Amygdala (tissue), 56 donors: ENCODE measurements at regions not wholly inside any gene's neighbourhood (a gene's known extent, or its start where the extent isn't known, plus 50 kb on each side); places are given as distances from the start of the nearest gene placed in this dataset.

Source experiments
- DNase-seq, 56 donors: peaks; one replicate each; lab custom pipeline; 2025; lab: John Stamatoyannopoulos, UW

DNA sequence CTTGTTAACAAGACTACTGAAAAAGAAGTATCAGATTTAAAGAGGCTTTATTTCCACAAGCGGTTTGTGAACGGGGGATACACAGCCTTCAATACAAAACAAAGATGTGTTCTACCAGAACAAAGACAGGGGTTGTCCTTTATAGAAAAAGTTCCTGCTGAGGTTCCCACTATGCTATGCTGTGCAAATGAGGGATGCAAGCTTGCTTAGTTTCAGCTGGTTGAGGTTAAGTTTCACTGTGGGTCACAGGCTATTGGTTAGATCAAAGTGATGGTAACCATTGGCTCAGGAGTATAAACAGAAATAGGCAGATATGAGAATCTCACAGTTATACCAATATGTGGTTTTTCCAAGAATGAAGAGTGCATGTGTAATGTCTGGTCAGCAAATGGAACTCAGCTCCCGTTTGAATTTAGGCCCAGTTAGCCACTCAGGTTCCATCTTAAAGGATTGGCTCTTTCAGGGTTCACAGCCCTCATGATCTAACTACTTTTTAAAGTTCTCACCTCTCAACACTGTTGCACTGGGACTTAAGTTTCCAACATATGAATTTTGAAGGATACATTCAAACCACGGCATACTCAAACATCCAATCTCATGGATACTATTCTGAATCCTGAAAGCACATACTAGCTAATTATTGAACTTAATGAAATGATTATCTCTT lies 215.4 kb upstream of the DCN start:
- no peak for DNase-seq

DNA sequence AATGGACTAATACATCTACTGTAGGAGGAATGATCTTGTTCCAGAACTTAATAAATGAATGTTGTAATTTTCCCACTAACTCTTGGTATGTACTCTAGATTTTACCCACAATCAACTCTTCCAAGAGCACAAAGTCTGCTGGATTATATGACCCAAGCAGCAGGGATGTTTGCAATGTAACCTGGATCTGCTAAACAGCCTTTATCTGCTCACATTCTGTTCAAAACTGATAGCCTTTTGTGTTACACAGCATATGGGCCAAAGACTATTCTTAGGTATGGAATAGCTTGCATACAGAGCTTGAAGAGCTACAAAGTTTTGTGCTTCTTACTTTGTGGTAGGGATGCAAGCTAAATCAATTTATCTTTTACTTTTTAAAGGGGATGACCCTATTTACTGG lies 213.7 kb upstream of the DCN start:
- DNase-seq = no peak

DNA sequence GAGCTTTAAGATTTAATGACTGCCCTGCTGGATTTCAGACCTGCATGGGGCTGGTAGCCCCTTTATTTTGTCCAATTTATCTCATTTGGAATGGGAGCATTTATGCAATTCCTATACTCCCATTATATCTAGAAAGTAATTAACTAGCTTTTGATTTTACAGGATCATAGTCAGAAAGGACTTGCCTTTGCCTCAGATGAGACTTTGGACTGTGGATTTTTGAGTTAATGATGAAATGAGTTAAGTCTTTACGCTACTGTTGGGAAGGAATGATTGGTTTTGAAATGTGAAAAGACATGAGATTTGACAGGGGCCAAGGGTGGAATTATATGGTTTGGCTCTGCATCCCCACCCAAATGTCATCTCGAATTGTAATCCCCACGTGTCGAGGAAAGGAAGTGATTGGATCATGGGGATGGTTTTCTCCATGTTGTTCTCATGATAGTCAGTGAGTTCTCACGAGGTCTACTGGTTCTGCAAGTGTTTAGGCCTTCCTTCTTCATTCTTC lies 213.1 kb upstream of the DCN start:
- no peak for DNase-seq

DNA sequence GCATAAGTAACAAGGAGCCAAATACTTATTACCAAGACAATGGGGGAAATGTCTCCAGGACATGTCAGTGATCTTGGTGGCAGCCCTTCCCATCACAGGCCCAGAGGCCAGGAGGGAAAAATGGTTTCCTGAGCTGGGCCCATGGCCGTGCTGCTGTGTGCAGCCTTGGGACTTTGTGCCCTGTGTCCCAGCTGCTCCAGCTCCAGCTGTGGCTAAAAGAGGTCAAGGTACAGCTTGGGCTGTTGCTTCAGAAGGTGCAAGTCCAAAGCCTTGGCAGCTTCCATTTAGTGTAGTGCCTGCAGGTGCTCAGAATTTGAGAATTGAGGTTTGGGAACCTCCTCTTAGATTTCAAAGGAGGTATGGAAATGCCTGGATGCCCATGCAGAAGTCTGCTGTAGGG lies 212.3 kb upstream of the DCN start:
- DNase-seq = no peak

DNA sequence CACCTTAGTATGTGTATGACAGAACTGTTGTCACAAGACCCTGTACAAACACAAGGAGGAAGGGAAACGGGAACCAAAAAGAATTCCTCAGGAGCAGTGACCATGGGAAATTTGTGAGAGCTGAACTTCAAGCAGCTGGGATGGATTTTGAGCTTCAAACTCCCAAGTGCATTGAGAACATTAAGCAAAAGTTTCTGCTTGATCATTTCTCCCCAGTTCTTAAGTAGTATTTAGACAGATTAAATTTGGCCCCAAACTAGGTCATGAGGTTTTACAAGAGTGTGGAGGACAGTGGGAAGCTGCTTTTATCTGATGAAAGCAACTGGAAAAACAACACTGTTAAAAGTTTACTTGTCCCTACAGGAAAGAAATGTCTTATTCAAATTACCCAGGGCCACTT lies 206.0 kb upstream of the DCN start:
- no peak for DNase-seq

DNA sequence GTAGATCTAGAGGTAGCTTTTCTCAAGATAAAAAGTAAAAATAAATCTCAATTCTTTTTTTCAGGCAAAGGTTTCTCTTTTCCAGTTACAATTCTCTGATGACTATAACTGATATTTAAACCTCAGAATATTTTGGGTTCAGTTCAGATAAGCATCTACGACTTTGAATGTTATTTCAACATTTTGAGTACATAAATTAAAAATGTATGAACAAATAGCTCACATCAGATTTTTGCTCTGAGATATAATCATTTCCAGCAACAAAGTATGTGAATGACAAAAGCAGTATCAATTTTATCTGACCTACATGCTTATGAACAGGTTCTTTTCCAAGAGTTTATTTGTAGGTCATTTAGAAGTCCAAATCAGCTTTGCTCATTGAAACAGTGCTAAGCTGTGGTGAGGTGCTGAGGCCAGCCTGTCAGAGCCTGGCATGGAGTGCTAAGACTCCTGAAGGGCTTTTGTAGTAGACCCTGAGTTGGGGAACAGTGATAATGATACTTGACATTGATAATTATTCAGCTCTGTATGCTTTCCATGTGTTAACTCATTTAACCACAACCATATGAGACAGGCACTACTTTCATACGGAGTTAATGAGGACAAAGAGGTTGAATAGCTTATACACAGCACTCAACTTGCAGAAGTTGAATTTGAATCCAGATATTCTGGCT lies 205.0 kb upstream of the DCN start:
- DNase-seq = no peak

DNA sequence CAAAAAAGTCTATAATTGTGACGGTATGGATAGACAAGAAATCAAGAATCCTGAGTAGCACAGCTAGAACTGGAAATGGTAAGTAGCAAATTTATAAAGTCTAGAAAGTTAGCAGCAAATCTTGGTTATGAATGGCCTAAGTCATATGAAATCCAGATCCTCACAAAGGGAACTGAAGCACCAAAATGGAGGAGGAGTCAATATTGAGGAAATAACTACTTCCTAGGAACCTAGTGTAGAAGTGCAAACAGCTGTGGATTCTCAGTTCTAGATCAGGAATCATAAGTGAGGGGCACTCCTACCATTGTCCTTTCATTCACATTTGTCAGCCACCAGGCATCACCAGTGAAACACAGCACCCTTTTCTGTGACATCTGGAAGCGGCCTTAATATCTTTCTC lies 202.2 kb upstream of the DCN start:
- no peak for DNase-seq

DNA sequence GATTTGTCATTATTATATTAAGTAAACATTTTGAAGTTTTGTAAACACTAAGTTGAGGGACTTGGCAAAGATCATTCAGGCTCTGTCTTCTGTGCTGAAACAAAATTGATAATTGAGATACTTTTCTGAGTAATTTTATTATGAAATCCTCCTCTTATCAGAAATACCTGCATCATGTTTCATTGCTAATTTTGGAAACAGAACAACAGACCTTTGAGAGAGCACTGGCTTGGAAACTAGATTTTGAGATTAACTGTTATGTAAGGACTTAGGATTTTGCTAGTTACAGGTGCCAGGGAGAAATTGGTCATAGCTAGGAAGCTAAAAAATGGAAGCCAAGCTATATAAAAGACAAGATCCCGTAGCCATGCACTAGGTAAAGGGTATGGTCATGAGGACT lies 201.7 kb upstream of the DCN start:
- no peak for DNase-seq

DNA sequence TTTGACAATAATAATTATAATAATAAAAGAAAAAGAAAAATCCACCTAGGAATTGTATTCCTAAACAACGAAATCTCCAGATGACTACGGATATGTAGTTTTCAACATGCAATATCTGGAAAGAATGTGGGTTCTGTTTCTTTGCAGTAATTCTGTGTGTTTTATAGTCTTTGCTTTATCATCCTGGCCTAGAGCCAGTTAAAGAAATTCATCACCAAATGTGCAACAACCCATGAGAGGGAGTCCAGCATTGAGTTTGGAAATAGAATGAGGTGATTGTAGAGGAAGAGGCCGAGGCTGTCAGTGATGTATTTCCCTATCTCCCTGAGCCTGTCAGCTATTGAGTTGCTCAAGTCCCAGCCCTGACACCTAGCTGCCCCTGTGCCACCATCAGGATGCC lies 200.5 kb upstream of the DCN start:
- DNase-seq = no peak

DNA sequence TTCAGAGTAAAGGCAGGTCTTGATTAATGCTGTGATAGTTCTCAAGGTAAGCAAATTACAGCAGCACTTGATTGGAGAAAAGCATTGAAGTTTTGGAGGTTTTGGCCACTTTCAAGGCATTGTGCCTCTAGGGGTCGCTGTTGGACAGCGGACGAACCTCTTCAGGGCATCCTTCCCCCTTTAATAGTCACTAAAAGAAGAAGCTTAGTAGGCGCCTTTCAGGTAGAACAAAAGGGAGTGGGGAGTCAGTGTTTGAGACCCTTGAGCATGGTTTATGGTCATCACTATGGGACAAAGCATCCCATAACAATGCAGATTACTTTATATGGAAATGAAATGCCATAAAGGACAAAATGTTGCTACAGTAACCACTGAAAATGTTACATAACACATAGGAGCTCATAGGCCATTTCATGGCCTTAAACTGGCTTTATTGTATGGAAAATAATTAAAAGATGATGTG lies 199.5 kb upstream of the DCN start:
- peak; percentile 16 to 96 (median 68) for DNase-seq

DNA sequence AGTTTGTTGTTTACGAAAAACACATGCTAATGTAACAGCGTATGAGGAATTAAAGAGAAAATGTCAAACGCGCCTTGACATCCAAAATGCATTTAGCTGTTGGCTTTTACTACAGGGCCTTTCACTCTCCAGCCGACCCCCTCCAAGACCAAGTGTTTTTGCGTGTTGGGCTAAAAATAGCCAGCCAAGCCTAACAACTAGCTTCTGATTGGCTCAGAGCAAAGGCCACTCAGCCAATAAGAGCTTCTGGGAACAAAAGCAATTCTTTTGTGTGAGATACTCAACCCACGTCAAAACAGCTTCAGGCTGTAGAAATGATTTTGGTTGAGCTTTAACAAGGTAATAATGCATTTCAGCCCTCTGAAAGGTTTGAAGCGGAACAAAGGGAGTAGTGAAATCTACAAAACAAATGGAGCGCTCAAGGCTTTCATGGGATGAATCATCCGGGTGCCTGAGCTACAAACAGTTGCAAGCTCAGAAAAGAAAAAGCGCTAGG lies 198.7 kb upstream of the DCN start:
- DNase-seq = peak in 55 of 56 donors; percentile 9 to 91 (median 65)

DNA sequence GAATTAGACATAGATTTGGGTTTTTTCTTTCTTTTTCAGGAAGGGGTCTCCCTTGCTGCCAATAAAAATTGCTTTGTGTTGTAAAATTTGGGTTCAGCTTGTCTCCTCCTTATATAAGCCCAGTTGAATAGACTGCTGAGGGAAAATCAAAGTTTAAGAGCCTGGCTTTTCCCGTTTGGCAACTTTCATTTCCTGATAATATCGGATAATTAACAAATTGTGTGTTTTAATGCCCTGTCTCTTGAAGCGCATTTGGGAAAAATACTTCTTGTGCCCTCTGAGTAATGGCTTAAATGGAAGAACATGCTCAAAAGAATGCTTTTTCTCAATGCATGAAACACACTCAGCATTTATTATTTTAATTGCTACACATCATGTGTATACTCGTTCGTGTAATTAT lies 198.0 kb upstream of the DCN start:
- no peak for DNase-seq

DNA sequence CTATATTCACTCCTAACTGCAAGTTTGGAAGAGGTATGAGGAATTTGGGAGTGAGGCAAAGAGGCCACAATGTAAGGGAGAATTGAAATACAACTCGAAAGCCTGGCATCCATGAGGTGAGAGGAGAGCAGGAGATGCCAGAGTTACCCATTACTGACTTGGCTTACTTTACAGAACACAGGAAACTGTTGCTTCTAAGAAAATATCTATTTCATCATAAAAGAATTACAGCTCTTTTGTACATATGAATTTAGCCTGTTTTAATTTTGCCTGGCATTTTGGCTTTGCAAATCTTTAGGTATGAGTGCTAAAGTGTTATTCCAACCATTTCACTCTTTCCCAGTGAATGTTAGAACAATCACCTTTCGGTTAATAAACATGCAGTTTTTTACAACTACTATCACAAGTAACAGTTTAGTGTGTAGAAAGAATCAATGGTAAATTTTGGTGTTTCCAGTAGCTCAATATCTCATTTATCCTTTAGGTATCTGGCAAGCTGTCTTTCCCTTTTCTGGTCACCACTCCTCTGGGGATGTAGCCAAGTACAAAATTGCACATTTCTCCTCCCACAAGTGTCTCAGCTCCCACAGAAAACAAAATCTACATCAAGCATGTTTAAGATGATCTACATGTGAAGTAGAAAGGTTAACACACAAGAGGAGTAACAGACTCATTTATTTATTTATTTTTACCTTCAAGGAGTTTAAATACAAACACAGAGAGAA lies 196.6 kb upstream of the DCN start:
- DNase-seq = no peak

DNA sequence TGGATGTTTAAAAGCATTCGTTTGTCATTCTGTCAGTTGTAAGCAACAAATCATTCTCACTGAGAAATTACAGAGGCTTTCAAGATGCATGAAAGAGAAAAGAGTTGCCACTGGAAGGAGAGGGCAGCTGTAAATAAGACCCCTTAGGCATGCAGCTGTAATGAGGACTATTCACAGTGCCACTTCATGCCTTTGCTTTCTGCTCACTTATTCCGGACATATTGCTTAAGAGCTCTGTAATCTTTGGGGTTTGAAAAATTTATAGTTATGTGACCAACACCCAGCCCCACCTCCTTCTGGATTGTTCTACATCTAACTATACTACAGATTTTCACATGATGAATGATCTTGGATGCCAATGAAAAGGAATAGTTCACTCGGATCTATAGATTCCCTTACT lies 194.8 kb upstream of the DCN start:
- DNase-seq = no peak

DNA sequence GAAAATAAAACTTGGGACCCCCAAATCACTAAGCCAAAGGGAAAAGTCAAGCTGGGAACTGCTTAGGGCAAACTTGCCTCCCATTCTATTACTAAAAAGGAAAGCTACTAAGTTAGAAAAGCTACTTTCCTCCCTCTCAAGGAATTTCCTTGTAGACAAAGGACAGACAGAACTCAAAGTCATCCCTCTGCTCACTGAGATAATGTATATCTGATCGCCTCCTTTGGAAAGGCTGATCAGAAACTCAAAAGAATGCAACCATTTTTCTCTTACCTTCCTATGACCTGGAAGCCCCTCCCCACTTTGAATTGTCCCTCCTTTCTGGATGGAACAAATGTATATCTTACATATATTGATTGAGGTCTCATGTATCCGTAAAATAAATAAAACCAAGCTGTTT lies 190.5 kb upstream of the DCN start:
- DNase-seq = no peak

DNA sequence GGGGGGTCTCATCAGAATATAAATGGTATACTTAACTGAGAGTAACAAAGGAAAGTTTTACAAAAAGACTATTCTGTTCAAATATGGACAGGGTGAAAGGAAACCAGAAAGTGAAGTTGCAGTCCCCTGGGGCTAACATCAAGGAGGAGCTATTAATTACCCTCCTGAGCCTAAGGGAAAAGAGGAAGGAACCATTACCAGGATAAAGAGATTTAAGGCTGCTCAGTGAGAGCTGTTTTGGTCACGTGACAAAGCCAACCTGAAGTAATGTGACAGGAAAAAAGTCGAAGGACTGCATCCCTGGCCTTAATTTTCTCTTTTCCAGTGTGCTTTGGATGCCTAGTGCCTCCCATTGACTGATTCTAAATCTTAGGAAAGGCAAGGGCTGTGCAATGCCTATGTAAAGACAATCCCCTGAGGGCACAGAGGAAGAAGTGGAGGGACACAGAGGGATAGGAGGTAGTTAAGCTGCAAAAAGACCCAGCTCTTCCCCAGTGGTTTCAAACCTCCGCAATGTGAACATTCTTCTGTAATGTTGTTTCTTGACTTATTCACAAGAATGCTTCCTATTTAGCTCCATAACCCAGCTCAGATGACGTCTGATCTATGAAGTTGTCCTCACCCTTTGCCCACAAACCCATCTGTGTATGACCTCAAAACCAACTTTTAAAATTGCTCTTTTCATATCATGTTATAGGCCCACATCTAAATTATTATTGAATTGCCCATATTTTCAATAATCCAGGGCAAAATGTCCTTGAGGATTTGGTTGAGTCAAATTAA lies 187.7 kb upstream of the DCN start:
- DNase-seq = no peak

DNA sequence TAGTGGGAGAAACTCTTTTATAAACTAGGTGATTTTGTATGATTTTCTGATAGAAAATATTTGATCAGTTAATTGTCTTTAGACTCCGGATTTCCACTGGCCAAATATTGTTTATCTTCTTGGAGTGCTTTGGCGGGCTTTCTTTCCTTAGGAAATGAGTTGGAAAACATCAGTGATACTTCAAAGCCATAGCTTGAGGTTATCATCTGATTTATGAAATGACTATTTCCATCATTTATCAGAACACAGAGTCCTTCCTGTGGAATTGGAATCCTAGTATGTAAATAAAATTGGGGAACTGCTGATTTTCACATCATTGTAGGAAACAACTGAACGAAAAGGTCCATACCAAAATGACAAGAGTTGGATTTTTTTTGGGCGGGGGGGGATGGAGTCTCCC lies 186.0 kb upstream of the DCN start:
- DNase-seq = no peak

DNA sequence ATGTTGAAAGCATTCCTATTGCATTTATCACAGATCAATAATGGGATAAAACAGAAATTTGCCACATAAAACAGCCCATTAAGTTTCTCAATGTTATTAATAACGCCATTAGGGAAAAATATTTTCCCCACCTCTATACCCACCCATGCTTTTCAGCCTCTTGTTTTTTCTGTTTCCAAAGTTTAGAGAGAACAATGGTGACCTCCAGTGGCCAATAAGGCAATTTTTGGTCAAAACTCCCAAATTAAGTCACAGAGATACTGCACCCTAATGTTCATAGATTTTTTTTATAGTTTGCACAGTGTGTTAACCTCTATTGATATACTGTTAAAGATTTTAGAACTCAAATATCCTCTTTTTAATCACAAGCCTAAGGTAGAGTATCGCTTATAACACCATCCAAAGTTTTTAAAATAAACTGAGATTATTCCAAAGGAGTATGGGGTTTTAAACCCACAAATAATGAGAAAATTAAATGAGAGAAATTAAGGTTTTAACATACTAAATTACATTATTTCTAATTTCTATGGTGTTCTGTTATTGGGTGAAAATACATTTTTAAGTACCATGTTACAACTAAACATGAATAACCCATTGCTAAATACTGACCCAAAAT lies 184.7 kb upstream of the DCN start:
- DNase-seq = no peak

DNA sequence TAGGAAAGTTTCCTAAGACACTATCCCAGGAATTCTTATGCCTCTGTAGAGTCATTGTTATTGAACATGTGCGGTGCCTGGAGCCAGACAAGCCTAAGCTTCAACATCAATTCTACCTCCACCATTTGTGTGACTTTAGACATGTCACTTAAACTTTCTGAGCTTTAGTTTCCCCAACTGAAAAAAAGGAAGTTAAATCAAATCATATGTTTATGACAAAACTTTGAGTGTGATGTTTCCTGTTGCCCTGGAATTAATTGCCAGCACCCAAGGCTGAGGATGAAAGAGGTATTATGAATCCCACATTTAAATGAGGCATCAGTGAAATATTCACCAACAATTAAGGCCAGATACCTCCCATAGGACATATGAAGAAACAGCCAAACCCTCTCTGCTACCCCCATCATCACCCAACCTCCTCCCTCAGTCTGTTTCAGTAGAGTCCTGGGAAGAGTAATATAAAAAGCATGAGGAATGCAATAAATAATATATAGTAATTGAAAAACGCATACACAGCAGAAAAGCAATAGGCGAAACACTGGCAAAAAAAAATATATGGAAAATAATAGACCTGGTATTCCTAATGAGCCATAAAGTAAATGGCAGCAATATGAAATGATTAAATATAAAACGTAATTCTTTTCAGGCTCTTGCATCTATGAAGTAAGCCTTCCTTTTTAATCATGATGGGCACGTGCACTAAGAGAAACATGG lies 182.0 kb upstream of the DCN start:
- no peak for DNase-seq

DNA sequence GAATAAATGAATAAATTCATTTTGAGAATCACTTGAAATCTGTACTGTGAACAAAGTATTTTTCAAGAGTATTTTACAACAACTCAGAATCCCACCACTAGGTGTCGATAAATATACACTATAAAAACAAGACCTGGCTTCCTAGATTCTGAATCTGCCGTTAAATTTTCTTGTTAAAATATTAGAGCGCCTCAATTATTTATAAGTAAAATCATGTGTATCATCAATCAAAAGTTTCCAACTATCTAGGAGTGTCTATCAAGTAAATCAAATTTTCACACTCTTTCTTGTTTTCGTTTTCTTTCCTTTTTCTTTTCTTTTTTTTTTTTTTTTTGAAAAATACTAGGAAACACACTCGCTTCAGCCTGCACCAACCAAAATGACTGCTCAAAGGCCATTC lies 179.2 kb upstream of the DCN start:
- peak in 1 of 56 donors; percentile 38 for DNase-seq
